Activated B cell treated with CpG ODN at 0.5 μM for 24 hours (primary cell): ENCODE measurements at regions not wholly inside any gene's neighbourhood (a gene's known extent, or its start where the extent isn't known, plus 50 kb on each side); places are given as distances from the start of the nearest gene placed in this dataset.

ENCODE experiments used
- ATAC-seq: fragments of 200-7000 bp; cut with Tn5 transposase; one replicate; pipeline ENCODE4 v1.10.0; 2021; ENCODE audit warnings: low read depth, mild to moderate bottlenecking, moderate library complexity
- CTCF ChIA-PET: fragments of 350-600 bp; sonication (Branson Sonifier 250); formaldehyde crosslinking; loops from one replicate; lab custom pipeline; 2021; ENCODE audit warnings: antibody characterized with exemption; lab: Charles Lee
- POLR2A ChIA-PET: fragments of 350-600 bp; sonication (Branson Sonifier 250); formaldehyde crosslinking; loops from one replicate; lab custom pipeline; 2021; ENCODE audit warnings: antibody characterized with exemption; lab: Charles Lee
- DNase-seq: peaks from one replicate; pipeline ENCODE4 v3.0.0; 2022
- H3K27ac Mint-ChIP-seq: one replicate; pipeline ENCODE4 v1.8.0; 2020; ENCODE audit warnings: mixed read lengths
- H3K27me3 Mint-ChIP-seq: one replicate; pipeline ENCODE4 v1.8.0; 2021; ENCODE audit warnings: mixed read lengths
- H3K36me3 Mint-ChIP-seq: one replicate; pipeline ENCODE4 v1.8.0; 2021; ENCODE audit warnings: low read depth, mixed read lengths
- H3K4me1 Mint-ChIP-seq: one replicate; pipeline ENCODE4 v1.8.0; 2021; ENCODE audit warnings: mixed read lengths
- H3K4me3 Mint-ChIP-seq: one replicate; pipeline ENCODE4 v1.8.0; 2020; ENCODE audit warnings: mild to moderate bottlenecking, mixed read lengths
- H3K9me3 Mint-ChIP-seq: one replicate; pipeline ENCODE4 v1.8.0; 2020; ENCODE audit warnings: mixed read lengths
- CTCF ChIP-seq: fragments of 200-600 bp; IDR thresholded peaks from one replicate; pipeline ENCODE4 v1.8.0; 2022; ENCODE audit warnings: antibody characterized with exemption, mild to moderate bottlenecking
- intact Hi-C: fragments of 100-400 bp; cut with micrococcal nuclease; formaldehyde crosslinking; loops from one replicate; pipeline ENCODE4 v1.15.1; 2024

- Mint-ChIP-seq H3K36me3 (no peaks in the 10 kb centered on the region), H3K4me1 (no peaks in the 10 kb centered on the region), H3K9me3 (peaks cover 9% of the 10 kb centered on the region), H3K4me3 (no peak overlapping the region), H3K27ac (no peak overlapping the region), H3K27me3 (no peaks in the 10 kb centered on the region)
- POLR2A ChIA-PET: no interaction called here
- DNase-seq: no peak
- CTCF ChIA-PET: no interaction called here
- intact Hi-C loops: no loop called here
- TF ChIP-seq CTCF: no peak
- no peak for ATAC-seq
Observed at GRCh38 chr10:83078645-83079044, 1060.7 kb upstream of the GHITM start.

- H3K9me3 Mint-ChIP-seq: peaks cover 7% of the 10 kb centered on the region
- POLR2A ChIA-PET: no interaction called here
- intact Hi-C loops: no loop called here
- no peak for ATAC-seq
- no peaks in the 10 kb centered on the region for H3K36me3 Mint-ChIP-seq
- CTCF ChIA-PET: no interaction called here
- no peak overlapping the region for H3K27ac Mint-ChIP-seq
- no peak for TF ChIP-seq CTCF
- no peak for DNase-seq
- H3K4me1 Mint-ChIP-seq: no peaks in the 10 kb centered on the region
- H3K27me3 Mint-ChIP-seq: no peaks in the 10 kb centered on the region
- no peak overlapping the region for H3K4me3 Mint-ChIP-seq
Observed at GRCh38 chr10:83083831-83084230, 1055.5 kb upstream of the GHITM start.

- no peak for ATAC-seq
- Mint-ChIP-seq H3K9me3 (peaks cover 9% of the 10 kb centered on the region), H3K36me3 (no peaks in the 10 kb centered on the region), H3K27ac (no peak overlapping the region), H3K4me3 (no peak overlapping the region), H3K27me3 (no peaks in the 10 kb centered on the region), H3K4me1 (no peaks in the 10 kb centered on the region)
- ChIA-PET POLR2A (no interaction called here), CTCF (no interaction called here)
- TF ChIP-seq CTCF: no peak
- no peak for DNase-seq
- intact Hi-C loops: no loop called here
Observed at GRCh38 chr10:83089335-83089734, 1050.0 kb upstream of the GHITM start.

GRCh38 chr10:83104616-83105015 is 1034.7 kb upstream of the GHITM start:
- CTCF ChIA-PET: no interaction called here
- Mint-ChIP-seq H3K9me3 (peaks cover 6% of the 10 kb centered on the region), H3K4me3 (no peak overlapping the region), H3K27ac (no peak overlapping the region), H3K27me3 (no peaks in the 10 kb centered on the region), H3K4me1 (no peaks in the 10 kb centered on the region), H3K36me3 (no peaks in the 10 kb centered on the region)
- POLR2A ChIA-PET: no interaction called here
- intact Hi-C loops: no loop called here
- ATAC-seq: no peak
- TF ChIP-seq CTCF: no peak
- DNase-seq: no peak

- Mint-ChIP-seq H3K4me1 (no peaks in the 10 kb centered on the region), H3K27ac (no peak overlapping the region), H3K4me3 (no peak overlapping the region), H3K27me3 (no peaks in the 10 kb centered on the region), H3K9me3 (peaks cover 17% of the 10 kb centered on the region), H3K36me3 (no peaks in the 10 kb centered on the region)
- TF ChIP-seq CTCF: no peak
- DNase-seq: no peak
- ChIA-PET CTCF (no interaction called here), POLR2A (no interaction called here)
- intact Hi-C loops: no loop called here
- no peak for ATAC-seq
Observed at GRCh38 chr10:83108565-83109333, 1030.6 kb upstream of the GHITM start.
